NCI-H1694 (cell line): ENCODE measurements at regions not wholly inside any gene's neighbourhood (a gene's known extent, or its start where the extent isn't known, plus 50 kb on each side); places are given as distances from the start of the nearest gene placed in this dataset.
"Not testable (repeated sequence)": the region's sequence is repeated elsewhere in the genome, so short reads cannot be mapped to it uniquely, and the experiment has no call there.

ENCODE experiments used
- DNase-seq: peaks from one replicate; lab custom pipeline; 2025; lab: John Stamatoyannopoulos, UW

- DNase-seq, result no peak
These were observed 127.7 kb upstream of the GRIK3 start for GRCh38 chr1:37162059-37162458.

- no peak for DNase-seq
These were observed 131.7 kb upstream of the GRIK3 start for GRCh38 chr1:37166005-37166404.

- no peak for DNase-seq
These were observed 133.2 kb upstream of the GRIK3 start for GRCh38 chr1:37167479-37167878.

- DNase-seq, result no peak
These were observed 134.9 kb upstream of the GRIK3 start for GRCh38 chr1:37169241-37169640.

- DNase-seq, result no peak
These were observed 135.5 kb upstream of the GRIK3 start for GRCh38 chr1:37169743-37170275.

GRCh38 chr1:37171691-37172090 is 137.4 kb upstream of the GRIK3 start:
- no peak for DNase-seq

- no peak for DNase-seq
These were observed 140.0 kb upstream of the GRIK3 start for GRCh38 chr1:37174341-37174740.

- DNase-seq, result no peak
These were observed 140.6 kb upstream of the GRIK3 start for GRCh38 chr1:37174876-37175275.

- DNase-seq, result no peak
These were observed 141.4 kb upstream of the GRIK3 start for GRCh38 chr1:37175666-37176215.

GRCh38 chr1:37176269-37176668 is 142.0 kb upstream of the GRIK3 start:
- no peak for DNase-seq

GRCh38 chr1:37177230-37177864 is 143.0 kb upstream of the GRIK3 start:
- peak; percentile 10 for DNase-seq

GRCh38 chr1:37181425-37181824 is 147.1 kb upstream of the GRIK3 start:
- no peak for DNase-seq

GRCh38 chr1:37184789-37185188 is 150.5 kb upstream of the GRIK3 start:
- no peak for DNase-seq

GRCh38 chr1:37186246-37186756 is 152.0 kb upstream of the GRIK3 start:
- no peak for DNase-seq

- DNase-seq, result no peak
These were observed 154.8 kb upstream of the GRIK3 start for GRCh38 chr1:37189111-37189510.

GRCh38 chr1:37197411-37197810 is 163.1 kb upstream of the GRIK3 start:
- DNase-seq, result no peak

- not testable (repeated sequence) for DNase-seq
These were observed 180.0 kb upstream of the GRIK3 start for GRCh38 chr1:37214305-37214704.

GRCh38 chr1:37233606-37234005 is 199.3 kb upstream of the GRIK3 start:
- no peak for DNase-seq

- DNase-seq, result no peak
These were observed 200.7 kb upstream of the GRIK3 start for GRCh38 chr1:37234941-37235418.

GRCh38 chr1:37237948-37238347 is 203.6 kb upstream of the GRIK3 start:
- DNase-seq, result no peak

GRCh38 chr1:37238364-37239224 is 204.3 kb upstream of the GRIK3 start:
- DNase-seq, result peak; percentile 33

GRCh38 chr1:37239225-37239740 is 205.0 kb upstream of the GRIK3 start:
- DNase-seq, result peak; percentile 84
